Mammary epithelial cell (primary cell): ENCODE measurements at regions not wholly inside any gene's neighbourhood (a gene's known extent, or its start where the extent isn't known, plus 50 kb on each side); places are given as distances from the start of the nearest gene placed in this dataset.

Experiments
- CTCF ChIP-seq, 2 donors: IDR thresholded peaks in 1 of 2; conservative IDR thresholded peaks in 1 of 2; 2 replicates each; pipeline ENCODE4 v1.5.1; 2011 to 2012; ENCODE audit warnings: inconsistent platforms in 2 of 2, low read length in 2 of 2, mild to moderate bottlenecking in 2 of 2, control low read depth in 1 of 2, low read depth in 1 of 2; ENCODE audit not compliant: insufficient read depth in 1 of 2; ENCODE audit errors: extremely low read depth in 1 of 2
- EZH2 ChIP-seq: IDR thresholded peaks from 2 replicates; pipeline ENCODE4 v1.6.1; 2012; ENCODE audit warnings: low read length, inconsistent platforms, borderline replicate concordance

- no peak for TF ChIP-seq EZH2
- no peak for TF ChIP-seq CTCF (conservative IDR thresholded peaks at IDR 0.05 in 1 of 2, IDR thresholded peaks at IDR 0.05 in 1 of 2; ENCODE audit: extremely low read depth in 1 of 2, insufficient read depth in 1 of 2, low read depth in 1 of 2, low read length in 2 of 2)
Observed at GRCh38 chr12:105538880-105539279, 208.4 kb downstream of the C12orf75 start.
